Nephron progenitor cell (in vitro differentiated cells): ENCODE measurements at regions not wholly inside any gene's neighbourhood (a gene's known extent, or its start where the extent isn't known, plus 50 kb on each side); places are given as distances from the start of the nearest gene placed in this dataset.

Experiments
- DNase-seq: peaks from one replicate; pipeline ENCODE4 v3.0.0; 2021
- H3K27ac Mint-ChIP-seq: 2 replicates; pipeline ENCODE4 v1.8.0; 2021; ENCODE audit warnings: mild to moderate bottlenecking, moderate library complexity, mixed read lengths
- H3K27me3 Mint-ChIP-seq: 2 replicates; pipeline ENCODE4 v1.8.0; 2021; ENCODE audit warnings: mild to moderate bottlenecking, low read depth, mixed read lengths; ENCODE audit not compliant: poor library complexity
- H3K36me3 Mint-ChIP-seq: 2 replicates; pipeline ENCODE4 v1.8.0; 2021; ENCODE audit warnings: low read depth, mixed read lengths
- H3K4me1 Mint-ChIP-seq: 2 replicates; pipeline ENCODE4 v1.8.0; 2021; ENCODE audit warnings: mixed read lengths
- H3K4me3 Mint-ChIP-seq: 2 replicates; pipeline ENCODE4 v1.8.0; 2021; ENCODE audit warnings: mild to moderate bottlenecking, moderate library complexity, mixed read lengths
- H3K9me3 Mint-ChIP-seq: 2 replicates; pipeline ENCODE4 v1.8.0; 2021; ENCODE audit warnings: mild to moderate bottlenecking, moderate library complexity, mixed read lengths
- CTCF ChIP-seq: fragments of 200-600 bp; sonication (generic); IDR thresholded peaks from 2 replicates; pipeline ENCODE4 v1.5.0; 2021; ENCODE audit warnings: antibody characterized with exemption

GRCh38 chr5:20353499-20353898 is 365.5 kb upstream of the CDH18 start:
- Mint-ChIP-seq H3K27me3 (no peaks in the 10 kb centered on the region), H3K4me3 (no peak overlapping the region)

GRCh38 chr5:20351849-20352248 is 363.8 kb upstream of the CDH18 start:
- DNase-seq: no peak
- Mint-ChIP-seq H3K36me3 (no peaks in the 10 kb centered on the region), H3K4me1 (no peaks in the 10 kb centered on the region), H3K27me3 (no peaks in the 10 kb centered on the region), H3K4me3 (no peak overlapping the region), H3K27ac (no peak overlapping the region), H3K9me3 (peaks cover 3% of the 10 kb centered on the region)
- no peak for TF ChIP-seq CTCF

More at GRCh38 chr5:20353499-20353898, 365.5 kb upstream of the CDH18 start:
- no peaks in the 10 kb centered on the region for H3K36me3 Mint-ChIP-seq
- no peaks in the 10 kb centered on the region for H3K9me3 Mint-ChIP-seq
- H3K4me1 Mint-ChIP-seq: no peaks in the 10 kb centered on the region
- no peak for DNase-seq
- no peak for TF ChIP-seq CTCF
- no peak overlapping the region for H3K27ac Mint-ChIP-seq

- no peak for DNase-seq
- no peaks in the 10 kb centered on the region for H3K27me3 Mint-ChIP-seq
- H3K36me3 Mint-ChIP-seq: no peaks in the 10 kb centered on the region
- H3K9me3 Mint-ChIP-seq: peaks cover 3% of the 10 kb centered on the region
- H3K27ac Mint-ChIP-seq: no peak overlapping the region
- no peak for TF ChIP-seq CTCF
- H3K4me3 Mint-ChIP-seq: no peak overlapping the region
- no peaks in the 10 kb centered on the region for H3K4me1 Mint-ChIP-seq
Measured at GRCh38 chr5:20348321-20348720, 360.3 kb upstream of the CDH18 start.

GRCh38 chr5:20347334-20347733 is 359.3 kb upstream of the CDH18 start:
- no peak for TF ChIP-seq CTCF
- no peak for DNase-seq
- no peaks in the 10 kb centered on the region for H3K36me3 Mint-ChIP-seq
- H3K4me1 Mint-ChIP-seq: no peaks in the 10 kb centered on the region
- peaks cover 5% of the 10 kb centered on the region for H3K27me3 Mint-ChIP-seq
- H3K9me3 Mint-ChIP-seq: peaks cover 3% of the 10 kb centered on the region
- no peak overlapping the region for H3K4me3 Mint-ChIP-seq
- no peak overlapping the region for H3K27ac Mint-ChIP-seq

GRCh38 chr5:20340126-20340525 is 352.1 kb upstream of the CDH18 start:
- H3K27ac Mint-ChIP-seq: no peak overlapping the region
- TF ChIP-seq CTCF: no peak
- peaks cover 15% of the 10 kb centered on the region for H3K9me3 Mint-ChIP-seq
- H3K4me1 Mint-ChIP-seq: no peaks in the 10 kb centered on the region
- peaks cover 8% of the 10 kb centered on the region for H3K27me3 Mint-ChIP-seq
- DNase-seq: no peak
- no peak overlapping the region for H3K4me3 Mint-ChIP-seq
- no peaks in the 10 kb centered on the region for H3K36me3 Mint-ChIP-seq

GRCh38 chr5:20335978-20336377 is 348.0 kb upstream of the CDH18 start:
- H3K4me3 Mint-ChIP-seq: no peak overlapping the region
- H3K27ac Mint-ChIP-seq: no peak overlapping the region
- no peak for TF ChIP-seq CTCF
- H3K36me3 Mint-ChIP-seq: no peaks in the 10 kb centered on the region
- peak; percentile 2 for DNase-seq
- H3K9me3 Mint-ChIP-seq: peaks cover 19% of the 10 kb centered on the region
- H3K4me1 Mint-ChIP-seq: no peaks in the 10 kb centered on the region
- H3K27me3 Mint-ChIP-seq: peaks cover 4% of the 10 kb centered on the region
